HFF-Myc (cell line): ENCODE measurements at regions not wholly inside any gene's neighbourhood (a gene's known extent, or its start where the extent isn't known, plus 50 kb on each side); places are given as distances from the start of the nearest gene placed in this dataset.

Source experiments
- DNase-seq: peaks from one replicate; pipeline ENCODE4 v3.0.0-alpha.2; 2011; ENCODE audit warnings: low read depth; ENCODE audit errors: extremely low read depth
- H3K4me3 ChIP-seq: replicated peaks from 2 replicates; pipeline ENCODE4 v1.5.1; 2011; ENCODE audit warnings: low read depth, mild to moderate bottlenecking, control low read depth, low read length
- TF ChIP-seq, protein P1 (sequence below): IDR thresholded peaks from 2 replicates; pipeline ENCODE4 v1.5.1; 2012; ENCODE audit warnings: mild to moderate bottlenecking, low read depth, low read length, control low read depth; ENCODE audit errors: missing control alignments

DNA sequence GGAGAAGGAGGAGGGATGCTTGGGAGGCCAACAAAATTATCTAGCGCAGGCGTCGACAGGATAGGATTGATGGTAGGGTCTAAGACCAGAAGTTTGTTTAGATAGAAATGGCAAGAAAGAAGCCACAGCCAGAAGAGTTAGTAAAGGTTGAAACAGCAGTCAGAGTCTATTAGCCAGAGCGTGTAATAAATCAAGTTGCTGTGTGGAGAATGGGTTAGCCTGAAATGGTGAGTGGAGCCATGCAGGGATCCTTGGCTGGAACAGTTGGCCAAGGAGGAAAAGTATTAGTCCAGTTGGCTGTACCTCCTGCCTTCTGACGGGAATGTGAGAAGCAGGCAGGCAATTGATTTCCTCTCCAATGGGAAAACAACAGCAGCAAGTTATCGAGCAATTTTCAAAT is 190.7 kb upstream of the CCDC68 start:
- TF ChIP-seq, protein P1, sequence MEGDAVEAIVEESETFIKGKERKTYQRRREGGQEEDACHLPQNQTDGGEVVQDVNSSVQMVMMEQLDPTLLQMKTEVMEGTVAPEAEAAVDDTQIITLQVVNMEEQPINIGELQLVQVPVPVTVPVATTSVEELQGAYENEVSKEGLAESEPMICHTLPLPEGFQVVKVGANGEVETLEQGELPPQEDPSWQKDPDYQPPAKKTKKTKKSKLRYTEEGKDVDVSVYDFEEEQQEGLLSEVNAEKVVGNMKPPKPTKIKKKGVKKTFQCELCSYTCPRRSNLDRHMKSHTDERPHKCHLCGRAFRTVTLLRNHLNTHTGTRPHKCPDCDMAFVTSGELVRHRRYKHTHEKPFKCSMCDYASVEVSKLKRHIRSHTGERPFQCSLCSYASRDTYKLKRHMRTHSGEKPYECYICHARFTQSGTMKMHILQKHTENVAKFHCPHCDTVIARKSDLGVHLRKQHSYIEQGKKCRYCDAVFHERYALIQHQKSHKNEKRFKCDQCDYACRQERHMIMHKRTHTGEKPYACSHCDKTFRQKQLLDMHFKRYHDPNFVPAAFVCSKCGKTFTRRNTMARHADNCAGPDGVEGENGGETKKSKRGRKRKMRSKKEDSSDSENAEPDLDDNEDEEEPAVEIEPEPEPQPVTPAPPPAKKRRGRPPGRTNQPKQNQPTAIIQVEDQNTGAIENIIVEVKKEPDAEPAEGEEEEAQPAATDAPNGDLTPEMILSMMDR, result no peak
- DNase-seq, result no peak
- H3K4me3 ChIP-seq, result no peak overlapping the region

DNA sequence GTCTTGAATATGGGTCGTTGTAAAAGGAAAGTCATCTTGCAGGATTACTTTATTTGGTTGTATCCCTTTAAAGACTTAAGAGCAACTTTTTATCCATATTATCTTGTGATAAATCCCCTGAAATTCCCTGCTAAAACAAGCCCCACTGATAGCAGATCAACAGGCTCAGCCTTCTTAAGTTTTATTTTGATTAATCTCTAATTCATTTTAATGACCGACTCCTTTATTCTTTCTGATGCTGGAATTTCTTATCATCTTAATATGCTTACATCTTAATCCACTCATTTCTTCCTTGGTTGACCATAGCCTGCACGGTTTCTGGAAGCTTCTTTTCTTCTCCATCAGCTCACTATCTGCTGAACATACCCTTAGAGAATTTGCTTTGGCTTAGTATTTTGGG is 188.5 kb upstream of the CCDC68 start:
- TF ChIP-seq, protein P1, result no peak
- no peak overlapping the region for H3K4me3 ChIP-seq
- DNase-seq, result no peak

DNA sequence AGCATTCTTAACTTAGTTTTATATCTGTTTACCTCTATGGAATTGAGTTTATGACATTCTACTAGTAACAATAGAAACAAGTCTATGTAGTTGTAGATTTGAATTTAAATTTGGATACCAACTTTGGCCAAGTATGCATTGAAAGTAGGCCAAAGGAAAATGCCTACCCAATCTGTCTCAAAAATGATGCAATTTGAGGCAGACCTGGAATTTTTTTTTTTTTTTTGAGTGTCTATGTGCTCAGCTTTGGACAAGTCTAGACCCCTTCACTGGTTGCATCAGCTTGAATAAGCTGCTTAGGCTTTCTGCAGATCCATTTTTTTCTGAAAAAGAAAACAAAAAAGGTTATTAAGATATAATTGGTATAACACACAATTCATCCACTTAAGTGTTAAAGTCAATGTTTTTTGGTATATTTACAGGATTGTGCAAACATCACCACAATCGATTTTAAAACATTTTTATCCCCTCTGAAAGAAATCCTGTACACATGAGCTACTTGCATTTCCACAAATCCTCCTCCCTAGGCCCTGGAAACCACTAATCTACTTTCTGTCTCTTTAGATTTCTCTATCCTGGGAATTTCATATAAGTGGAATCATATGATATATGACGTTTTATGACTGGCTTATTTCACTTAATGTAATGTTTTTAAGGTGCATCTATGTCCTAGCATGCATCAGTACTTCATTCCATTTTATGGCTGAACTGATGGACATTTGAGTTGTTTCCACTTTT is 185.1 kb upstream of the CCDC68 start:
- TF ChIP-seq, protein P1, result no peak
- DNase-seq, result no peak
- H3K4me3 ChIP-seq, result no peak overlapping the region

DNA sequence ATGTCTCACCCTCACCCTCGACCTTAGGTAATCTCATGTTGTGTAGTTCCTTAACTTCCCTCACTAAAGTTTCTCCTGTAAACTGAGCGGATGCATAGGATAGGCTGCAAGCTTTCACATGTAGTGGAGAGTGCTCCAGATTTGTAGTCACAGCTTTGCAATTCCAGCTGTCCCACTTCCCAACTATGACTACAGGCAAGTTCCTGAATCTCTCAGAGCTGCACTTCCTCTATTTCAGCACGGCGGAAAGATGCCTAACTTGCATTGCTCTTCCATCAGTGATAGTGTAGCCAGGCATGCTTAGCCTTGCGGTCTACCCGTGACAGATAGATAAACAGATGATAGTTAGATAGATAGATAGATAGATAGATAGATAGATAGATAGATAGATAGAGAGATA is 183.1 kb upstream of the CCDC68 start:
- no peak overlapping the region for H3K4me3 ChIP-seq
- TF ChIP-seq, protein P1, result no peak
- no peak for DNase-seq

DNA sequence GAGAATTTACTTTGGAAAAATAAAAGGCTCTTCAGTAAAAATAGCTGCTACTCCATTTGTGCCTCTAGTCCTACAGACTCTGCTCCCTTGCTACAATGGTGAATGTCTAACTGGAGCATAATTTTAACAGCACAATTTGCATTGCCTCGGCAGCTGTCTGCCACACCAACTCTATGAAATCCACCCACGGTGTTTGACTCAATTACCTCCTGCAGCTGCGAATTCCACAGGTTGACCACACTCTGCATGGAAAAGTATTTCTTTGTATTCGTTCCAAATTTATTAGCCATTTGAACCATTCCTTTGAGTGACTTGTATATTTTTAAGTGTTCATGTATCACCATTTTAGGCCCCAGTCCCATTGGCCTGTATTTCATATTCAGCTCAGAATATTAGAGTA is 182.1 kb upstream of the CCDC68 start:
- TF ChIP-seq, protein P1, result no peak
- no peak for DNase-seq
- H3K4me3 ChIP-seq, result no peak overlapping the region

DNA sequence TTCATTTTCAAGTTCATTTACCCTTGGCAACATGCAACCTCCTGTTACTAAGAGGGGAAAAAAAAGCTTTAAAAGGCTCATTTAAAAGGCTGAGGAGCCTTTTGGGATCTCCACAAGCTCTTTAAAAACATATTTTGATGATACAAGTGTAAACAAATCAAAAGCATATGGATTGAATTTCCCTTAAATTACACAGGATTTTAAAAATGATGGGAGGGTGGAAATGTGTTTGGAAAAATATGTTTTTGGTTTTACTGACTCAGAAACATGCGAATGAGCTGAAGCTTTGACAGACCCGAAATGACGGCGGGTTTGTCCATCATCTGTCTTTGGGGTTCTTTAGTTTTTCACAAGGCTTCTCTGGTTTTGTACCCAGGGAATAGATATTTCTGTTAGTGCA is 180.6 kb upstream of the CCDC68 start:
- DNase-seq, result no peak
- TF ChIP-seq, protein P1, result no peak
- H3K4me3 ChIP-seq, result no peak overlapping the region

DNA sequence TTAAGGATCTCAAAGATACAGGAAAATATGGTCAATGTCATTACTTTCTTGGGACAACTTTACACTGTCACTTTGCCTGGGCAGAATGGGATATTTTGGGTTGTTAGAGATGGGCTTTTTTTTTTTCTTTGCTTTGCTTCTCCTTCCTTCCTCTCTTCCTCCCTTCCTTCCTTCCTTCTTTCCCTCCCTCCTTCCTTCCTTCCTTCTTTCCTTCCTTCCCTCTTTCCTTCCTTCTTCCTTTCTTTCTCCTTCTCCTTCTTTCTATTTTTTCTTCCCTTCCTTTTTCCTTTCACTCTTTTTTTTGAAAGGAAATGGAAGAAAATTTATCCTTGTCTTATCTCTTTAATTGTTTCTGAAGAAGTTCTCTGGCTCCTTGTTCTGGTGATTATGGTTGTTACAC is 180.0 kb upstream of the CCDC68 start:
- no peak overlapping the region for H3K4me3 ChIP-seq
- DNase-seq, result no peak

More for the DNA sequence above, 180.0 kb upstream of the CCDC68 start:
- TF ChIP-seq, protein P1, result no peak
